BE2C (cell line): ENCODE measurements at regions not wholly inside any gene's neighbourhood (a gene's known extent, or its start where the extent isn't known, plus 50 kb on each side); places are given as distances from the start of the nearest gene placed in this dataset.
A peak's percentile ranks its signal among the peaks of the same experiment; 100 is the strongest.

Experiments
- DNase-seq: peaks from one replicate; pipeline ENCODE4 v3.0.0-alpha.2; 2020
- H3K27me3 ChIP-seq: fragments of 250-450 bp; sonication (Bioruptor Pico); 2 replicates; pipeline ENCODE4 v1.5.1; 2020; ENCODE audit warnings: mild to moderate bottlenecking
- H3K36me3 ChIP-seq: fragments of 250-450 bp; sonication (Bioruptor Pico); 2 replicates; pipeline ENCODE4 v1.5.1; 2020; ENCODE audit warnings: mild to moderate bottlenecking
- H3K4me1 ChIP-seq: fragments of 250-450 bp; sonication (Bioruptor Pico); 2 replicates; pipeline ENCODE4 v1.5.1; 2020
- H3K4me3 ChIP-seq: 2 replicates; pipeline ENCODE4 v1.5.1; 2011; ENCODE audit warnings: low read depth, low read length
- H3K9me3 ChIP-seq: fragments of 250-450 bp; sonication (Bioruptor Pico); 2 replicates; pipeline ENCODE4 v1.5.1; 2020
- CTCF ChIP-seq: IDR thresholded peaks from 2 replicates; pipeline ENCODE4 v1.5.1; 2012; ENCODE audit warnings: mild to moderate bottlenecking, low read depth, low read length

GRCh38 chr11:127411283-127411682 is 410.7 kb upstream of the KIRREL3 start:
- no peaks in the 10 kb centered on the region for H3K36me3 ChIP-seq
- H3K4me1 ChIP-seq: no peaks in the 10 kb centered on the region
- no peaks in the 10 kb centered on the region for H3K27me3 ChIP-seq
- H3K9me3 ChIP-seq: no peaks in the 10 kb centered on the region
- H3K4me3 ChIP-seq: no peak overlapping the region
- DNase-seq: no peak
- no peak for TF ChIP-seq CTCF

GRCh38 chr11:127395034-127395433 is 394.5 kb upstream of the KIRREL3 start:
- H3K4me3 ChIP-seq: no peak overlapping the region
- TF ChIP-seq CTCF: no peak
- H3K36me3 ChIP-seq: no peaks in the 10 kb centered on the region
- no peaks in the 10 kb centered on the region for H3K4me1 ChIP-seq
- H3K27me3 ChIP-seq: no peaks in the 10 kb centered on the region
- DNase-seq: no peak
- peaks cover 7% of the 10 kb centered on the region; the same call in 1 of the 2 replicates for H3K9me3 ChIP-seq

- no peaks in the 10 kb centered on the region for H3K27me3 ChIP-seq
- DNase-seq: no peak
- no peaks in the 10 kb centered on the region for H3K36me3 ChIP-seq
- no peaks in the 10 kb centered on the region for H3K4me1 ChIP-seq
- no peak overlapping the region for H3K4me3 ChIP-seq
- peaks cover 7% of the 10 kb centered on the region; the same call in 1 of the 2 replicates for H3K9me3 ChIP-seq
- TF ChIP-seq CTCF: no peak
Measured at GRCh38 chr11:127393460-127393997, 393.0 kb upstream of the KIRREL3 start.

GRCh38 chr11:127392575-127392974 is 392.0 kb upstream of the KIRREL3 start:
- Histone ChIP-seq H3K36me3 (no peaks in the 10 kb centered on the region), H3K4me1 (no peaks in the 10 kb centered on the region), H3K4me3 (no peak overlapping the region), H3K27me3 (no peaks in the 10 kb centered on the region), H3K9me3 (peaks cover 7% of the 10 kb centered on the region; the same call in 1 of the 2 replicates)
- no peak for TF ChIP-seq CTCF
- DNase-seq: no peak

GRCh38 chr11:127390465-127390864 is 389.9 kb upstream of the KIRREL3 start:
- Histone ChIP-seq H3K4me3 (no peak overlapping the region), H3K4me1 (no peaks in the 10 kb centered on the region), H3K27me3 (no peaks in the 10 kb centered on the region), H3K36me3 (no peaks in the 10 kb centered on the region), H3K9me3 (no peaks in the 10 kb centered on the region)
- DNase-seq: no peak
- TF ChIP-seq CTCF: no peak

GRCh38 chr11:127385071-127385470 is 384.5 kb upstream of the KIRREL3 start:
- no peak overlapping the region for H3K4me3 ChIP-seq
- no peak for TF ChIP-seq CTCF
- H3K9me3 ChIP-seq: no peaks in the 10 kb centered on the region
- H3K27me3 ChIP-seq: no peaks in the 10 kb centered on the region
- DNase-seq: peak; percentile 13
- no peaks in the 10 kb centered on the region for H3K4me1 ChIP-seq
- H3K36me3 ChIP-seq: no peaks in the 10 kb centered on the region
